Skeletal muscle tissue (tissue), 3 donors: ENCODE measurements at regions not wholly inside any gene's neighbourhood (a gene's known extent, or its start where the extent isn't known, plus 50 kb on each side); places are given as distances from the start of the nearest gene placed in this dataset.
"Not testable (repeated sequence)": the region's sequence is repeated elsewhere in the genome, so short reads cannot be mapped to it uniquely, and the experiment has no call there.

Source experiments
- H3K27ac ChIP-seq: one replicate; pipeline ENCODE4 v1.7.0; 2013; ENCODE audit warnings: mild to moderate bottlenecking, low read depth, low read length, inconsistent platforms
- H3K27me3 ChIP-seq, 3 donors: one replicate each; pipeline ENCODE4 v1.7.0; 2013; ENCODE audit warnings: low read length in 3 of 3; ENCODE audit not compliant: control insufficient read depth in 3 of 3, insufficient read depth in 3 of 3
- H3K36me3 ChIP-seq, 3 donors: one replicate each; pipeline ENCODE4 v1.7.0; 2013; ENCODE audit warnings: low read length in 3 of 3; ENCODE audit not compliant: control insufficient read depth in 3 of 3, insufficient read depth in 3 of 3
- H3K4me1 ChIP-seq, 3 donors: one replicate each; pipeline ENCODE4 v1.7.0; 2013; ENCODE audit warnings: low read length in 3 of 3, mild to moderate bottlenecking in 3 of 3; ENCODE audit not compliant: control insufficient read depth in 3 of 3, insufficient read depth in 3 of 3
- H3K4me3 ChIP-seq, 3 donors: one replicate each; pipeline ENCODE4 v1.7.0; 2013; ENCODE audit warnings: low read length in 3 of 3
- H3K9ac ChIP-seq, 3 donors: one replicate each; pipeline ENCODE4 v1.7.0; 2013; ENCODE audit warnings: low read length in 3 of 3, mild to moderate bottlenecking in 3 of 3, moderate library complexity in 2 of 3, low read depth in 1 of 3
- H3K9me3 ChIP-seq, 3 donors: one replicate each; pipeline ENCODE4 v1.7.0; 2013; ENCODE audit warnings: low read length in 3 of 3; ENCODE audit not compliant: control insufficient read depth in 3 of 3
- donor health status: Osteomylitis.

GRCh38 chr20:12248481-12248880 lies 330.8 kb downstream of the BTBD3 start:
- Histone ChIP-seq H3K9me3 (no peaks in the 10 kb centered on the region), H3K4me3 (no peak overlapping the region), H3K27ac (no peak overlapping the region), H3K27me3 (no peaks in the 10 kb centered on the region), H3K36me3 (no peaks in the 10 kb centered on the region), H3K4me1 (no peaks in the 10 kb centered on the region), H3K9ac (no peak overlapping the region)

GRCh38 chr20:12250661-12251060 lies 333.0 kb downstream of the BTBD3 start:
- not testable (repeated sequence) for H3K4me3 ChIP-seq, H3K27me3 ChIP-seq, H3K9me3 ChIP-seq, H3K27ac ChIP-seq, H3K4me1 ChIP-seq, H3K9ac ChIP-seq, H3K36me3 ChIP-seq

GRCh38 chr20:12252793-12253192 lies 335.1 kb downstream of the BTBD3 start:
- Histone ChIP-seq H3K4me1 (no peaks in the 10 kb centered on the region), H3K4me3 (no peak overlapping the region), H3K36me3 (no peaks in the 10 kb centered on the region), H3K27ac (no peak overlapping the region), H3K9ac (no peak overlapping the region), H3K27me3 (no peaks in the 10 kb centered on the region), H3K9me3 (no peaks in the 10 kb centered on the region)

- no peaks in the 10 kb centered on the region for H3K36me3 ChIP-seq
- H3K9me3 ChIP-seq, result no peaks in the 10 kb centered on the region
- H3K27me3 ChIP-seq, result no peaks in the 10 kb centered on the region
- H3K4me3 ChIP-seq, result no peak overlapping the region
- H3K27ac ChIP-seq, result no peak overlapping the region
- no peak overlapping the region for H3K9ac ChIP-seq
- H3K4me1 ChIP-seq, result no peaks in the 10 kb centered on the region
Measured at GRCh38 chr20:12255461-12255970, 337.8 kb downstream of the BTBD3 start.

GRCh38 chr20:12256806-12257205 lies 339.1 kb downstream of the BTBD3 start:
- no peak overlapping the region for H3K4me3 ChIP-seq
- H3K9me3 ChIP-seq, result no peaks in the 10 kb centered on the region
- H3K4me1 ChIP-seq, result no peaks in the 10 kb centered on the region
- no peaks in the 10 kb centered on the region for H3K36me3 ChIP-seq
- no peaks in the 10 kb centered on the region for H3K27me3 ChIP-seq
- no peak overlapping the region for H3K9ac ChIP-seq
- no peak overlapping the region for H3K27ac ChIP-seq

GRCh38 chr20:12262747-12263146 lies 345.1 kb downstream of the BTBD3 start:
- Histone ChIP-seq H3K4me3 (no peak overlapping the region), H3K36me3 (no peaks in the 10 kb centered on the region), H3K9me3 (no peaks in the 10 kb centered on the region), H3K9ac (no peak overlapping the region), H3K27me3 (no peaks in the 10 kb centered on the region), H3K4me1 (no peaks in the 10 kb centered on the region), H3K27ac (no peak overlapping the region)

- no peak overlapping the region for H3K27ac ChIP-seq
- no peaks in the 10 kb centered on the region for H3K4me1 ChIP-seq
- no peaks in the 10 kb centered on the region for H3K27me3 ChIP-seq
- no peaks in the 10 kb centered on the region for H3K36me3 ChIP-seq
- H3K9ac ChIP-seq, result no peak overlapping the region
- no peak overlapping the region for H3K4me3 ChIP-seq
- H3K9me3 ChIP-seq, result no peaks in the 10 kb centered on the region
Measured at GRCh38 chr20:12264711-12265110, 347.0 kb downstream of the BTBD3 start.

- Histone ChIP-seq H3K4me3 (no peak overlapping the region), H3K9ac (no peak overlapping the region), H3K36me3 (no peaks in the 10 kb centered on the region), H3K4me1 (no peaks in the 10 kb centered on the region), H3K27ac (no peak overlapping the region), H3K9me3 (no peaks in the 10 kb centered on the region), H3K27me3 (no peaks in the 10 kb centered on the region)
Measured at GRCh38 chr20:12265662-12266061, 348.0 kb downstream of the BTBD3 start.

- no peaks in the 10 kb centered on the region for H3K27me3 ChIP-seq
- no peaks in the 10 kb centered on the region for H3K4me1 ChIP-seq
Measured at GRCh38 chr20:12269579-12269978, 351.9 kb downstream of the BTBD3 start.

GRCh38 chr20:12270863-12271262 lies 353.2 kb downstream of the BTBD3 start:
- no peak overlapping the region for H3K4me3 ChIP-seq
- no peaks in the 10 kb centered on the region for H3K4me1 ChIP-seq
- no peaks in the 10 kb centered on the region for H3K27me3 ChIP-seq
- H3K27ac ChIP-seq, result no peak overlapping the region
- H3K9me3 ChIP-seq, result no peaks in the 10 kb centered on the region
- H3K36me3 ChIP-seq, result no peaks in the 10 kb centered on the region
- H3K9ac ChIP-seq, result no peak overlapping the region

More at GRCh38 chr20:12269579-12269978, 351.9 kb downstream of the BTBD3 start:
- Histone ChIP-seq H3K36me3 (no peaks in the 10 kb centered on the region), H3K27ac (no peak overlapping the region), H3K9ac (no peak overlapping the region), H3K9me3 (no peaks in the 10 kb centered on the region), H3K4me3 (no peak overlapping the region)
